Stomach smooth muscle (tissue), 2 donors: ENCODE measurements at regions not wholly inside any gene's neighbourhood (a gene's known extent, or its start where the extent isn't known, plus 50 kb on each side); places are given as distances from the start of the nearest gene placed in this dataset.

Experiments used
- H3K27ac ChIP-seq: one replicate; pipeline ENCODE4 v1.7.0; 2013; ENCODE audit warnings: mild to moderate bottlenecking, low read length, inconsistent platforms
- H3K27me3 ChIP-seq, 2 donors: one replicate each; pipeline ENCODE4 v1.7.0; 2013; ENCODE audit warnings: low read length in 2 of 2; ENCODE audit not compliant: insufficient read depth in 2 of 2, control insufficient read depth in 1 of 2
- H3K36me3 ChIP-seq, 2 donors: one replicate each; pipeline ENCODE4 v1.7.0; 2013; ENCODE audit warnings: low read length in 2 of 2; ENCODE audit not compliant: control insufficient read depth in 2 of 2, insufficient read depth in 2 of 2
- H3K4me1 ChIP-seq: one replicate; pipeline ENCODE4 v1.7.0; 2013; ENCODE audit warnings: low read length; ENCODE audit not compliant: control insufficient read depth, insufficient read depth
- H3K4me3 ChIP-seq, 2 donors: one replicate each; pipeline ENCODE4 v1.7.0; 2013; ENCODE audit warnings: low read length in 2 of 2
- H3K9ac ChIP-seq, 2 donors: one replicate each; pipeline ENCODE4 v1.7.0; 2013; ENCODE audit warnings: low read length in 2 of 2, mild to moderate bottlenecking in 1 of 2
- H3K9me3 ChIP-seq, 2 donors: one replicate each; pipeline ENCODE4 v1.7.0; 2013; ENCODE audit warnings: low read length in 2 of 2; ENCODE audit not compliant: control insufficient read depth in 2 of 2
- donor health status: healthy.
- donor health status: Pancreatic carcinoma.

DNA sequence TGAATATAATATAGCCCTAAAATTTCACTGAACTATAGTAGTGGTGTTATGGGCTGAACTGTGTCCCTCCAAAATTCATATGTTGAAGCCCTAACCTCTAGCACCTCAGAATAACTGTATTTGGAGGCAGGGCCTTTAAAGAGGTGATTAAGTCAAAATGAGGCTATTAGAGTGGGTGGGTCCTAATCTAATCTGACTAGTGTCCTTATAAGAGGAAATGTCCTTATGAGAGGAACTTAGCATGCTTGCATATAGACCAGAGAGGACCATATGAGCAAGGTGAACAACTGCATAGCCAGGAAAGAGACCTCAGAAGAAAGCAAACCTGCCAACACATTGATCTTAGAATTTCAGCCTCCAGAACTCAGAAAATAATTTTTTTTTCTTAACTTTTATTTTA, 238.4 kb downstream of the ZEB2 start:
- H3K27me3 ChIP-seq, result no peaks in the 10 kb centered on the region
- no peaks in the 10 kb centered on the region for H3K36me3 ChIP-seq
- no peak overlapping the region for H3K4me3 ChIP-seq
- H3K9me3 ChIP-seq, result no peaks in the 10 kb centered on the region
- no peaks in the 10 kb centered on the region for H3K4me1 ChIP-seq
- H3K27ac ChIP-seq, result no peak overlapping the region
- H3K9ac ChIP-seq, result no peak overlapping the region

DNA sequence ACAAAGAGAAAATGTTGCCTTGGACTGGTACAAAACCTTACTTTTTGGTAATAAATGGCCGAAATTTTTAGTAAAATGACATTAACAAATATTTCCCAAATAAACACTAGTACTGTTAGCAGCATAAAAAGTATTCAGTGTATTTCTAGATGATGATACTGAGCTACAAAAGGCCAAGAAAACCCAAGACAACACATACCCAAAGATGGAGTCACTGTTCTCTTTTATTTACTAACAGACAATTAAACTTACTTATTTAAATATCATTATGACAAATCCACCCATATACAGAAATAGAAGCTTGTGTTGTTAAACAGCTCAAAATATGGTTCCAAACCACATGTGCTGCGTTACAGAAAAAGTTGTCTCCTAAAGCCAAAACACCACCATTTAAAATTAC, 239.9 kb downstream of the ZEB2 start:
- no peak overlapping the region for H3K4me3 ChIP-seq
- H3K9me3 ChIP-seq, result no peaks in the 10 kb centered on the region
- no peaks in the 10 kb centered on the region for H3K27me3 ChIP-seq
- H3K27ac ChIP-seq, result no peak overlapping the region
- no peak overlapping the region for H3K9ac ChIP-seq
- no peaks in the 10 kb centered on the region for H3K36me3 ChIP-seq
- no peaks in the 10 kb centered on the region for H3K4me1 ChIP-seq

DNA sequence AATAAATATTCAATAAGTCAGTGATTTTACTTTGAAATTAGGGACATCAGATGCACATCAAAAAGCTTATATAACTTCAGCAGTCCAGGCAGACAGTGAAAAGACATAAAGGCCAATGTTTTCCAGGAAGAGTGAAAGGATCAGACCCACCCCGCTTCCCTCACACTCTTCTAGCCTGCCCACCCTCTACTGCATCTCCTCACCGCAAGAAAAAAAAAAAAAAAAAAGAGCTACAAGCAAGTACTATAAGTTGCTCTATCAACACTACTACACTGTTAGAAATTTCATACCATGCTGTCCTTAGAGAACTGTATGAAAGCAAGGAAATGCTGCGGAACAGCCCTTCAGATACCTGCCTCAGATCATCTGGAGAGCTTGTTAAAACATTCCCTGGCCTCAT, 240.8 kb downstream of the ZEB2 start:
- Histone ChIP-seq H3K4me3 (no peak overlapping the region), H3K27ac (no peak overlapping the region), H3K9ac (no peak overlapping the region), H3K27me3 (no peaks in the 10 kb centered on the region), H3K9me3 (no peaks in the 10 kb centered on the region), H3K36me3 (no peaks in the 10 kb centered on the region), H3K4me1 (no peaks in the 10 kb centered on the region)

DNA sequence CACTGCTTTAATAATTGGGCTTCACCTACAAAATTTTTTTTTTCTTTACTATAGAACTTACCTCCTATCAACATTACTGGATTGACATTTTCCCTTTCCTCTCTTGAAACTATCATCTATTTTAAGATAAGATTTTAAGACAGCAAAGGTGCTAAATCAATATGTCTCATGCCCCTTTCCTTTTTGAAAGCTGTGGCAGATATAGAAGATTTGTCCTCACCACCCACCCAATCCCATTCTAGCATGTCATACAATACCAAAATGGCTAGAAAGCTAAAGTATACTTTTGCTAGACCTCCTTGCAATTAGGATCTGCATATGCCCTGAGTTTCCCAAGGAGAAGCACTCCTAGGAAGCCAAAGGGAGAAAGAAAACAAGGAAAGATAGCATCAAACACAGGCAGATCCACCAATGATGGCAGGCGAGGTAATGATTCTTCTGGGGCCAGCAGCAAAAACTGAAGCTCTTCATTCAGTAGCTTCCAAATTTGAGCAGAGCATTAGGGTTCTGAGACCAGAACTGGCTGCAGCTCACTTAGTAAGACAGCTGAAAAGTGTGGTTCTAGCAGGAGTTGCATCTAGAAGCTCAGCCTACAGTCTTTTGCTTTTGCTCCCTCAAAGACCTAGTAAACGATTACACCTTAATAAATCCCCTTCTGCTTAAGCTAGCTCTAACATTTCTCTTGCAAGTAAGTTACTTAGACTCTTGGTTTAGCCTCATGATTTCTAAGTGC, 242.1 kb downstream of the ZEB2 start:
- Histone ChIP-seq H3K36me3 (no peaks in the 10 kb centered on the region), H3K4me1 (no peaks in the 10 kb centered on the region)

DNA sequence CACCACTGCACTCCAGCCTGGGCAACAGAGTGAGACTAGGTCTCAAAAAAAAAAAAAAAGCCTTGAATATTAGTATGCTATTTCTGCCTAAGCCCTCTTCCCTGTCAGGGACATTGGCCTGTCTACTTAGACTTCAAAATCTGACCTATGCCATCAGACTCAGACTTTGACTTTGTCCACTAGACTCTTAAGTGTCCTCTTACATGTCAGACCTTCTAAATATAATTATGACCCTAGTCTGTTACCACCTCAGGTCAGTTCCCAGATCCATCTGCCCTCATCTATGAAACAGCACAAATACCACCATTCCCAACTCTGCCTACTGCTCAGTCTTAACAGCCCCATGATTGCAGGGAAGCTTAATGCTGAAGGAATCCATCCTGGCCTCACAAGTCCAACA, 244.6 kb downstream of the ZEB2 start:
- no peak overlapping the region for H3K4me3 ChIP-seq
- H3K4me1 ChIP-seq, result no peaks in the 10 kb centered on the region
- H3K27me3 ChIP-seq, result no peaks in the 10 kb centered on the region
- H3K36me3 ChIP-seq, result no peaks in the 10 kb centered on the region
- no peaks in the 10 kb centered on the region for H3K9me3 ChIP-seq
- H3K9ac ChIP-seq, result no peak overlapping the region
- no peak overlapping the region for H3K27ac ChIP-seq

More for the DNA sequence above, 242.1 kb downstream of the ZEB2 start:
- no peak overlapping the region for H3K9ac ChIP-seq
- no peak overlapping the region for H3K4me3 ChIP-seq
- H3K27ac ChIP-seq, result no peak overlapping the region
- H3K27me3 ChIP-seq, result no peaks in the 10 kb centered on the region
- H3K9me3 ChIP-seq, result no peaks in the 10 kb centered on the region

DNA sequence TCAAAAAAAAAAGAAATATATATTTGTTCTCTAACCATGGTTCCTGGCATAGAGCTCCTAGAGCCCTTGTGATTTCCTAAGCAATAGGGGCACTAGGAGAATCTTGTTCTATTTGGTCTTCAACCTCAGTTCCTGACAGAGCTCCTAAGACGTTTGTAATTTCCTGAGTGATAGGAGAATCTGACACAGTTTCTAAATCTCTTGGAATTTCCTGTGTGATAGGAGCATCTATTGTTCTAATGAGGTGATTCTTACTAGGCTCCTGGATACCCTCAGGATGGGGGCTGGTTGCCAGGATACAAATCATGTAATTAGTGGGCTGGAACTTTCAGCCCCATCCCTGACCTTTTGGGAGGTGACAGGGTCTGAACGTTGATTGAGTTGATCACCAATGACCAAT, 245.8 kb downstream of the ZEB2 start:
- H3K4me1 ChIP-seq, result no peaks in the 10 kb centered on the region
- H3K9me3 ChIP-seq, result no peaks in the 10 kb centered on the region
- H3K4me3 ChIP-seq, result no peak overlapping the region
- H3K9ac ChIP-seq, result no peak overlapping the region
- no peak overlapping the region for H3K27ac ChIP-seq
- no peaks in the 10 kb centered on the region for H3K27me3 ChIP-seq
- H3K36me3 ChIP-seq, result no peaks in the 10 kb centered on the region

DNA sequence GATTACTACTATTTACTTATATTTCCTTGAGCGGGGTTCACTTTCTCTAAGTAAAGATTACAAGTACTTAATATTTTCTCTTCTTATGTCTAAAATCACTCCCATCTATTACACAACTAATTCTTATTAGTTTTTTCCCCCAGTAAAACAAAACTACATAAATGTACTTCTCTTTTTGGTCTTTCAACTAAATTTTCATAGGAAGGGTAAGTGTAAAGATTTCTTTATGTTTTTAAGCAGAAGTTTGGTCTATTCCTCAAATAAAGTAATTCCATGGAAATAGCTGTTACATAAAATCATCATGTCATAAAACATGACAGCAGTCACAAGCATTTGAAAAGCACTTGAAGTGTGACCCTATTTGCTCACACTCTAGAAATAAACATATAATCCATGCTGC, 249.0 kb downstream of the ZEB2 start:
- no peak overlapping the region for H3K27ac ChIP-seq
- no peaks in the 10 kb centered on the region for H3K36me3 ChIP-seq
- H3K9ac ChIP-seq, result no peak overlapping the region
- H3K9me3 ChIP-seq, result no peaks in the 10 kb centered on the region
- H3K4me1 ChIP-seq, result no peaks in the 10 kb centered on the region
- no peaks in the 10 kb centered on the region for H3K27me3 ChIP-seq
- H3K4me3 ChIP-seq, result no peak overlapping the region

DNA sequence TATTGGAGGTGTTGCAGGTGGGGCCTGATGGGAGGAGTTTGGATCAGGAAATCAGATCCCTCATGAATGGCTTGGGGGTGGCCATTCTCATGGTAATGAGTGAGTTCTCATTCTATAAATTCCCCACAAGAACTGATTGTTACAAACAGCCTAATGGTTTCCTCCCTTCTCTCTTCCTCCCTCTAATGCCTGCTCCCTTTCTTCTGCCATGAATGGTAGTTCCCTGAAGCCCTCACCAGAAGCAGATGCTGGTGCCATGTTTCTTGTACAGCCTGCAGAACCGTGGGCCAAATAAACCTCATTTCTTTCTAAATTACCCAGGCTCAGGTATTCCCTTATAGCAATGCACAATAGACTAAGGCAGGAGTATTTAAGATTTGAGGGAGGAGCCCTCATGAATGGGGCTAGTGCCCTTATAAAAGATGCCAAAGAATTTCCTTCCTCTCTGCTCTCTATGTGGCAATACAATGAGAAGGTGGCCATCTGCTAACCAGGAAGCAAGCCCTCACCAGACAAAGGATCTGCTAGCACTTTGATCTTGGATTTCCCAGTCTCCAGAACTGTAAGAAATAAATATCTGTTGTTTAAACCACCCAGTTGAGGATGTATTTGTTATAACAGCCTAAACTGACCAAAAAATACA, 251.8 kb downstream of the ZEB2 start:
- Histone ChIP-seq H3K36me3 (no peaks in the 10 kb centered on the region), H3K9ac (no peak overlapping the region), H3K9me3 (no peaks in the 10 kb centered on the region), H3K27ac (no peak overlapping the region), H3K27me3 (no peaks in the 10 kb centered on the region), H3K4me1 (no peaks in the 10 kb centered on the region), H3K4me3 (no peak overlapping the region)

DNA sequence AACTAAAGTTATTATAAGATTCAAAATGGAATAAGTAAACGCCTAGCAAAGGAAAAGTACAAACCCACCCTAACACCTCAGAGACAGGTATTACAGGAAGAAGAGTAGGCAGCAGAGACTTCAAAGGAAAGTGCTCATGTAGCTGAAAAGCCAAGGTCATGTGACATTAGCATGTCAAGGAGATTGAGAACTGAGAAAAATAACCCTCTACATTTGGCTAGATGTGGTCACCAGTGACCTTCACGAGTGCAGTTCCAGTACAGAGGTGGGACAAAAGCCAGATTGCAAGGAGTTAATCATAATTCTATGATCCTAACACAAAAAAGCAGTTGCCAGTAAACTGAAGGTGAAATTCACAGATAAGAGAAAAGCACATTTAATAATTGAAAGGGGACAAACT, 252.7 kb downstream of the ZEB2 start:
- H3K27ac ChIP-seq, result no peak overlapping the region
- no peaks in the 10 kb centered on the region for H3K9me3 ChIP-seq
- no peak overlapping the region for H3K9ac ChIP-seq
- no peaks in the 10 kb centered on the region for H3K27me3 ChIP-seq
- no peaks in the 10 kb centered on the region for H3K36me3 ChIP-seq
- no peaks in the 10 kb centered on the region for H3K4me1 ChIP-seq
- no peak overlapping the region for H3K4me3 ChIP-seq

DNA sequence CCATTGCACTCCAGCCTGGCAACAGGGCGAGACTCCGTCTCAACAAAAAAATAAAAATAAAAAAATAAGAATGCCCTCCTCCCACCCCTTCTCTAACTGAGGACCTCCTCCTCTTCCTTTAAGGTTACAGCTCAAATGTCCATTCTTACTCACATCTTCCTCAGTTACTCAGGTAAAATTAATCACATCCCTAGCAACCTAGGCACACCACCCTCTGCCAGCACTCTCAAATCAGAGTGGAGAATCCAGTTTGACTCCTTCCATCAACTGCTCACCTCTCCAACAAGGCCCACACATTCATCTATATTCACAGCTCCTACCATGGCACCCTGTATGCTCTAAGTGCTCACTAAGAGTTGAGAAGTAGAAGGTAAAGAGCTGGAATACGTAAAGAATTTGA, 254.3 kb downstream of the ZEB2 start:
- H3K27me3 ChIP-seq, result no peaks in the 10 kb centered on the region
- no peaks in the 10 kb centered on the region for H3K36me3 ChIP-seq
- no peak overlapping the region for H3K27ac ChIP-seq
- H3K9me3 ChIP-seq, result no peaks in the 10 kb centered on the region
- H3K4me1 ChIP-seq, result no peaks in the 10 kb centered on the region
- no peak overlapping the region for H3K4me3 ChIP-seq
- H3K9ac ChIP-seq, result no peak overlapping the region

DNA sequence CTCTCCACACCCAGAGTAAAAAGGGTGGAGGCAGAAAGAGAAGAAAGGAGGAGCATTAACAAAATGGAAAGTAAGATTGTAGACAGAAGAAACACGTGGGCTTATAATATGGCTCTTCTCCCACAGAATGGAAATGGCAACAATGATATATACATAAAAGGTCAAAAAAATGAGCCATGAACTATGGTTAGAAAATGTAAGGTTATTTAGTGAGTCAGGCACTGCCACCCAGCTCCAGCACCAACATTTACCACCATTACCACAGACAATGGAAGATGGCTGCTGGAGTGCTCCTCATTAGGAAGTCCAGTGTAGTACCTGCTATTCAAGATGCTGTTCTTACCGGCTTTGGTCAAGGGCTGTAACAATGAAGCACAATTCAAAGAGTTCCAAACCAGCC, 258.0 kb downstream of the ZEB2 start:
- Histone ChIP-seq H3K27ac (no peak overlapping the region), H3K4me1 (no peaks in the 10 kb centered on the region), H3K9me3 (peaks cover 0 to 3% of the 10 kb centered on the region in 2 donors), H3K4me3 (no peak overlapping the region), H3K36me3 (no peaks in the 10 kb centered on the region), H3K9ac (no peak overlapping the region), H3K27me3 (no peaks in the 10 kb centered on the region)
